HG03135 (cell line): ENCODE measurements at regions not wholly inside any gene's neighbourhood (a gene's known extent, or its start where the extent isn't known, plus 50 kb on each side); places are given as distances from the start of the nearest gene placed in this dataset.
"Not testable (repeated sequence)": the region's sequence is repeated elsewhere in the genome, so short reads cannot be mapped to it uniquely, and the experiment has no call there.

ENCODE experiments used
- ATAC-seq: cut with Tn5 transposase; IDR thresholded peaks from one replicate; pipeline ENCODE4 v1.9.1; 2021; ENCODE audit warnings: mild to moderate bottlenecking, moderate library complexity; ENCODE audit not compliant: unreplicated experiment

DNA sequence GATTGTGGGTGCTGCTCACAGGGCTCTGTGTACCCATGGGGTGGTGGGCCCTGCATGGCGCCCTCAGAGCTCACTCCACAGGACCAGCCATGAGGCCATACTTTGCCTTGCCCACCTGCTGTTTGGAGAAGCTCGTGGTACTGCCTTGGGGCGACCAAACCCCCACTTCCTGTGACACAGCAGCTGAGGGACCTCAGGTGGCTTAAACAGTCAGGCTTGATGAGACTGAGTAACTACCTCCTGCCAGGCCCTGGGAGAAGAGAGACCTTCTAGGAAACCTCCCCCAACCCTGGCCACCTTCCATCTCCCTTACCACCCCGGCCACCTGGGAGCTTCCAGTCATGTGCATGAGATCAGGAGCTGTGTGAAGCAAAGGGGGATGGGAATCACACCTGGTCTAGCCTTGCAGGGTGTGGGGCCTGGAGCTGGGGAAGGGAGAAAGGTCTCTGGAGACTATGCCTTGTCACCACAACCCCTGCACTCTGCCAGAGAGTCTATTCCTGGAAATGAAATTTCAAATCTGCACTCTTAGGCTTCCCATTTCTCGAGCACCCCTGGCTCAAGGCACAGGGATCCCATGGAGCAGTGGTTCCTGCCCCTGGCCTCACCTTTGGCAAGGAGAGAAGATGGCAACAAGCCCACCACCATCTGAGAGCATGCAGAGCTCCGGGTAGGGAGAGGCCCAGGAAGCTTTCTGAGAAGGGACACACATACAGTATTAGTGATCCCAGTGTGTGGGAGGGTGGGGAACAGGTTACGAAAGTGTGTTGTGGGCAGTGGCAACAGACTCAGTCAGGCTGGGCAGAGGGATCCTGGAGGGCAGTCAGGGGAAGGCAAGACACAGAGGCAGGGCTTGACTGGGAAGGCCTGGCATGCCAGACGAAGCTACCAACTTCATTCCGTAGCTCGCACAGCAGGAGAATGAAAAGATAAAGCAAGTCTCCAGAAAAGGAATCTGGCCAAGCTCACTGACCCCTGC is 125.0 kb downstream of the URI1 start:
- ATAC-seq: no peak

DNA sequence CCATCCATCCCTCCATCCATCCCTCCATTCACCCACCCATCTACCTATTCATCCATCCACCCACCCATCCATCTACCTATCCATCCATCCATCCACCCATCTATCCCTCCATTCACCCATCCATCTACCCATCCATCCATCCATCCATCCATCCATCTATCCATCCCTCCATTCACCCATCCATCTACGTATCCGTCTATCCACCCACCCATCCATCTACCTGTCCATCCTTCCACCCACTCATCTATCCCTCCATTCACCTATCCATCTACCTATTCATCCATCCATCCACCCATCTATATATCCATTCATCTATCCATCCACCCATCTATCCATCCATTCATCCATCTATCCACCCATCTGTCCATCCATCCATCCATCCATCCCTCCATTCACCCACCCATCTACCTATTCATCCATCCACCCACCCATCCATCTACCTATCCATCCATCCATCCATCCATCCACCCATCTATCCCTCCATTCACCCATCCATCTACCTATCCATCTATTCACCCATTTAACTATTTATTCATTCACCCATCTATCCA is 126.0 kb downstream of the URI1 start:
- ATAC-seq: not testable (repeated sequence)

DNA sequence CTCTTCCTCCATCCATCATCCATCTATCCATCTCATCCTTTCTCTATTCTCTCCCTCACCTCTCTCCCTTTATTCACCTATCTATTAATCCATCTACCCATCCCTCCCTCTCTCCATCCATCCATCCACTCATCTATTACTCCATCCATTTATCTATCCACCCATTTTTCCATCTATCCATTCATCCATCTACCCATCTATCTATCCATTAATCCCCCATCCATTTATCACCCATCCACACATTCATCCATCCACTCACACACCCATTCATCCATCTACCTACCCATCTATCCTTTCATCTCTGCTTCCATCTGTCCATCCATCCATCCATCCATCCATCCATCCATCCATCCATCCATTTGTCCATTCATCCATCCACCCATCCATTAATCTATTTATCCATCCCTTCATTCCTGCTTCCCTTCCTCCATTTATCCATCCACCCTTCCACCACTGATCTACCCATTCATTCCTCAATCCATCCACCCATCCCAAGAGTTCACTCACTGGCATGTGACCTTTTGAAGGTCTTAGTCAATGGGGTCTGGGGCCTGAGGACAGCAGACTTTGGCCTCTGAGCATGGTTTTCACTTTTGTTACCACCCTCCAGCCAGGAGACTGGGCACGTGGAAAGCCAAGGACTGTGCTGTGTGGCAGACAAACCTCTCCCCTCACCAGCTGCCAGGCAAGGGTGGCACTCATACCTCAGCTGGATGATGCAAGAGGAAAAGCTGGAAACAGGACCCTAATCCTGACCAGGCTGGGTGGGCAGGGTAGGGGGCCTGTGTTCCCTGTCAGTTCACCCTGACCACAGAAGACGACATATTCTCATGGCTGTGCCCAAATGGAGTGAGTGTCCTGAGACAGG is 126.7 kb downstream of the URI1 start:
- ATAC-seq: no peak

DNA sequence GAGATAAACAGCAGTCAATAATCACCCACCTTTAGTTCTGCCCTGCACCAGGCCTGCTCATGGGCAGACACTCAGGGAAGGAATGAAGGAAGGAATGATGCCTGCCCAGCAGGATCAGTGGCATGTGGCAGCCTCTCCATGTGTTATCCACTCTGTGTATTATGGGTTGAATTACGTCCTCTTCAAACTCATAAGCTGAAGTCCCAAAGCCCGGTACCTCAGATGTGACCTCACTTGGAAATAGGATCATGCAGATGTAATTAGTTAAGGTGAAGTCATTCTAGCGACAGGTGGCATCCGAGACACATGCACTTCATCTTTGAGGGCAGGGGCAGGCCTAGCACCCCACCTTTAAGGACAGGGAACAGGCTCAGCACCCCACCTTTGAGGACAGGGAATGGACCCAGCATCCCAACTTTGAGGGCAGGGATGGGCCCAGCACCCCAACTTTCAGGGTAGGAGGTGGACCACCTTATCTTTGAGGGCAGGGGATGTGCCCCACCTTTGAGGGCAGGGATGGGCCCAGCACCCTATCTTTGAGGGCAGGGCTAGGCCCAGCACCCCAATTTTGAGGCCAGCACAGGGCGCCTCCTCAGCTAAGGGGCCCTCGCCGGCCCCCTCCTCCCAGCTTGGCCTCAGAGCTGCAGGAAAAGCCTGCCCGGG is 127.6 kb downstream of the URI1 start:
- ATAC-seq: no peak

DNA sequence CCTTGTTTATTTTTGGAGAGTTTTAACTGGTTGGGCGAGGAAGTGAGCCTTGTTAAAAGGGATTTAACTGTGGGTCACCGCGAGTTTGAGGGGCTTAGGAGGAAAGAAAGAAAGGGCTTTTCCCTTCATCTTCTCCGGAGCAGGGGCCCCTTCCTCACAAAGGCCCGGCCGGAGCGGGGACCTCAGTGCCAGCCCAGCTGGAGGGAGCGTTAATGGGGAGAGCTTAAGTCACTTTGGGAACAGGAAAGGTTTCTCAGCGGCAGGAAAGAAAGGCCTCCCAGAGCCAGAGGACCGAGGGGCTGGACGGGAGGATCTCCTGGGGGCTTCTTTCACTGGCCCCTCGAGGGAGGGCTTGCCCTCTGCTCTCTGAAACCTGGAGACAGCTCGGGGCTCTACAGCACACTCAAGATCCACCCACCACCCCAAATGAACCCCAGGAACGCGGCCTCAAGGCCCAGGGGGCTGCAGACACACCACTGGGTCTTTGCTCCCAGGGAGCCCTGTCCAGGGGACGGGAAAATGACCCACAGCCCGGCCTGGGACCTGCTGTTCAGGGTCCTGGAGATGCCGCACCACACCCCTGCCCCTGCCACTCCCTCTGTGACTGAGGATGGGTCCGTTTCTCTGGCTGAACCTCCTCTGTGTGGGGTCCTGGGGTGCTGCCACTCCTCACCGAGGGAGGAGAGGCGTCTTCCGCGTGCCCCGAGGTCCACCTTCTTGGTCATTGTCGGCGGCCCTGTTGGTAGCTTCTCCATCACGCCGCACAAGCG is 128.3 kb downstream of the URI1 start:
- ATAC-seq: no peak

DNA sequence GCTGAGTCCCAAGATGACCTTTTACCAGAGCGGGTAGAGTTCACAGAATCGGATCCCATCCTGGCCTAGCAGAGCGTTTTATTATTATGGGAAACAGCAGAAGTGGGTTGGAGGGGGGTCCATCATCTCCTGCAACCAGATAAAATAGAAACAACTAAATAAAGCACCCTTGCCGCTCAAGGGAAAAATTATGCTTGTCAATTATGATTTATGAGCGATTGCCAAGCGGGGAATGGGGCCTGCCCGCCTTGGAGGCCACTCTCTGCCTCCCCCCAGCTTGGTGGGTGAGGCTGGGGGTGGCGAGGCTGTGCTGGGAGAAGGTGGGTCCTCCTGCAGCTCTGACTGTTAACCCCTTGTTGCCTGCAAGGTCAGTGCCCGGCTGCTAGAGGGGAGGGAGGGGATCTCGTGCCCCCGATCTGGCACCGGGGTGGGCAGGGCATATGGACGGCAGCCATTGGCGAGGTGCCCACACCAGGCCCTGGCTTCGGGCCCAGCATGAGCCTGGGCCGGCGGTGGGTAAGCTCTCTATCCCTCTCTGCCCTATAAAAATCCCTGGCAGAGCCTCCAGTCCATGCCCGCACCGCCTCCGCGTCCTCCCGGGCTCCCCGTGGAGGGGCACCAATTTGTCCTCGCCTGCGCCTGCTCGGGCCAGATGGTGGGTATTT is 129.1 kb downstream of the URI1 start:
- ATAC-seq: no peak

DNA sequence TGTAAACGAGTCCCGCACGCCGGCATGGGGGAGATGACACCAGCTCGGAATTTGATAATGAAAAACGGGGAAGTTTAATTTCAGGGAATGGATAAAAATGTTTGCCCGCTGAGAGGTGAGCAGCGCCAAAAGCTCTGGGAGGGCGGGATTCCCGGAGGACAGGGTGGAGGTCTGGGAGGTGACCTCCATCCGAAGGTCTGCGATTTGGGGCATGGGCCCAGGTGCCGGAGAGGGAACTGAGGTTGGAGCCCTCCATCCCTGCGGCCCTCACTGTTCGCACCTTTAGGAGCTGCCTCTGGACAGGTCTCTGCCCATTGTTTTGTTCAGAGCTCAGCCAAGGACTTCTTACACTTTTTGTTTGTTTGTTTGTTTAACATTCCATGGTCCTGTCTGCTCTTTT is 129.8 kb downstream of the URI1 start:
- ATAC-seq: no peak

DNA sequence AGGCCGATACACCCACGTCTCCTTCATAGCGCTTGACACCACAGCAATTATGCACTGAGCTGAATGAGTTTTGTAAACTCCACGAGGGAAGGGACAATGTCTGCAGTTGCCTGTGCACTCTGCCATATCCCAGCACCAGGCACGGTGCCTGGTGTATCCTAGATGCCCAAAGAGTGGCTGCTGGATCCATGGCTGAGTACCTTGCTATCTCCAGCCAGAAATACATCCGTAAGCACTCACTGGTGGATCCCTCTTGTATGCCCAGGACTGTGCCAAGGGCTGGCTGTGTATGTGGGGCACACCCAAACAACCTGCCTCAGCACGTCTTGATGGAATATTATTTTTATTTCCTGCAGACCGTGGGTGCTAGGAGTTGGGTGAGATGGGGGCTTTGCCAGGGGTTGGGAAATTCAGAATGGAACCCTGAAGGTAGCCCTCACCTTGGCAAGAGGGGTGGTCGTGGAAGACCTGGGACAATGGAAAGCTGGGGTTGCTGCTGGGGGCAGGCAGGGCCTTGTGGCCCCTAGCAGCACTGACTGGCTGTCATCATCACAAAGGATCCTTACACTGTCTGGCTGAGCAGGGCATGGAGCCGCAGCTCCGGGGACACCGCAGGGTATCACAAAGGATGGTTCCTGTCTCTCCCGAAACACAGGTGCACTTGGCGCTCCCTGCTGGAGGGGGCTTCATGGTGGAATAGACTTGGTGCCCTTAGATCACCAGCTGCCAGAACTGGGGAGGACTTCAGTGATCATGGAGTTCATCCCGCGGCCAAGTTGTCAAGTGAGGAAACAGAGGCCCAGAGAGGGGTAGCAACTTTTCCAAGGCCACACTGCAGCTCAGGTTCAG is 131.3 kb downstream of the URI1 start:
- ATAC-seq: no peak

DNA sequence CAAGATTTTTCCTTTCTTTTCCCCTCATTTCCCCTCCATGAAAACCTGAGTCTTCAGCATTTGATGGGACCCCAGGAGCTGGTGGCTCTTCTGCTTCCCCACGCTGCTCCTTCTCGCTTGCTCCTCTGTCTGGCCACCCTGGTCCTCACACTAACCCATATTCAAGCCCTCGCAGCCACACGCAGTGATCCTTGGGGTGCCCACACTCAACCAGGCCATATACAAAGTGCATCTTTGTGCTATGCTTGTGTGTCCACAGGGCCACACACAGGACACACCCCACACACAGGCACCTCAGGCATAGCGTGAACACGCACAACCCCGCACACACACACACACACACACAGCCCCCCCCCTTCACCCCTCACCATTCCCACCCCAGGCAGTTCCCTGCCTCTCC is 132.1 kb downstream of the URI1 start:
- ATAC-seq: no peak

DNA sequence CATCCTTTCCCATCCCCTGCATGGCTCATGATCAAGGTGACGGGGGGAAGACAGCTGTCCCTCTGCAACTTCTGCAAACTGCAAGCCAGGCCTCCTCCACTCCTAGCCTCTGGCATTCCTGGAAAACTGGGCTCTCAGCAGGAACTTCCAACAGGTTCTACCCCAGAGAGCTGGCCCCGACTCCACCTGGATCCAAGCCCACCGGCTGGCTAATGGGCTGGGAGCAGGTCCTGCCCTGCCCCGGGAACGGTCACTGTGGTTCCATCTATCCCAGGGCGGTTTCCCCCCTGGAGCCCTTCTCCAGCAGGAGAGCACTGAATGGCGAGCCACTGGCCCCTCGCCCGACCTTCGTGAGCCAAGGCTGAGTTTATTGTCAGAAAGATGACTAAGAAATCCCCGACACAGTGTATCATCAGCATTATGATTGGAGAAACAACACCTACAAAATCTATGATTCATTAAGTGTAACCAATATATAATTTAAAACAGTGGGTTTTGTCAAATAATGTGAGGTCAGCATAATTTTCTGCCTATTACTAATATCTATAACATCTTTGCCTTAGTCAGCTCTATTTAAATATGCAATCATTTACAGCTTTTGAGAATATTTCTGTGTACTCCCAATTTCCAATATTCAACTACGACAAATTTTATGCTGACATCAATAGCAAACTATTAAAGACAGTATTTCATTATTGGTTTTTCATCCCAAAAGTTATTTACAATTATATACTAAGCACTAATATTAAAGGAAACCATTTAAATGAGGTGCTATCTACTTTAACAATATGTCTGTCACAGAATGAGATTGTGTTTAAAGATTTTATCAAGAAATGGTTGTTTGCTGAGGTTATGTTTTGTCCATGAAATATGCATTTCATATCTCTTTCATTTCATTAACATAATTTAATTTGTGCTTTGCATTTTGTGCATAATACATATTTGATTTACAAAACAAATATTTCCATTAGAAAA is 133.0 kb downstream of the URI1 start:
- no peak for ATAC-seq

DNA sequence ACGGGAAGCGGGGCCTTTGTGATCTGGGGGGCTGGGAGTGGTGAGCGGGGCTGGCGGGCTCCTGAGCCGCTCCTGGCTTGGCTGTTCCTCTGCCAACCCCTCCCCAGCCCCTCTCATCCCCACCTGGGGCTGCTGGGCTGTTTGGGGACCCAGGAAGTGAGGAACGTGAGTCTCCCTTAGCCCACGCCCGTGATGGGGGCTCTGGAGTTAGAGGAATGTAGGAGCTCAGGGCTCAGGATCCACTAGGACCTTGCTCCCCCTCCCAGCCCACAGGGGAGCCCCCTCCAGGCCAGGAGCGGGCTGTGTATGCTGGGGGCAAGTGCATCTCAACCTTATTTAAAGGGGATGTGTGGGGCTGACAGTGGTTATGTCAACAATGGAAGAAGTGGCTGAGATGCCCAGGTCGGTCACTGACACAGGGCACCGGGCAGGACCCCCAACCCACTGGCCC is 134.1 kb downstream of the URI1 start:
- ATAC-seq: no peak

DNA sequence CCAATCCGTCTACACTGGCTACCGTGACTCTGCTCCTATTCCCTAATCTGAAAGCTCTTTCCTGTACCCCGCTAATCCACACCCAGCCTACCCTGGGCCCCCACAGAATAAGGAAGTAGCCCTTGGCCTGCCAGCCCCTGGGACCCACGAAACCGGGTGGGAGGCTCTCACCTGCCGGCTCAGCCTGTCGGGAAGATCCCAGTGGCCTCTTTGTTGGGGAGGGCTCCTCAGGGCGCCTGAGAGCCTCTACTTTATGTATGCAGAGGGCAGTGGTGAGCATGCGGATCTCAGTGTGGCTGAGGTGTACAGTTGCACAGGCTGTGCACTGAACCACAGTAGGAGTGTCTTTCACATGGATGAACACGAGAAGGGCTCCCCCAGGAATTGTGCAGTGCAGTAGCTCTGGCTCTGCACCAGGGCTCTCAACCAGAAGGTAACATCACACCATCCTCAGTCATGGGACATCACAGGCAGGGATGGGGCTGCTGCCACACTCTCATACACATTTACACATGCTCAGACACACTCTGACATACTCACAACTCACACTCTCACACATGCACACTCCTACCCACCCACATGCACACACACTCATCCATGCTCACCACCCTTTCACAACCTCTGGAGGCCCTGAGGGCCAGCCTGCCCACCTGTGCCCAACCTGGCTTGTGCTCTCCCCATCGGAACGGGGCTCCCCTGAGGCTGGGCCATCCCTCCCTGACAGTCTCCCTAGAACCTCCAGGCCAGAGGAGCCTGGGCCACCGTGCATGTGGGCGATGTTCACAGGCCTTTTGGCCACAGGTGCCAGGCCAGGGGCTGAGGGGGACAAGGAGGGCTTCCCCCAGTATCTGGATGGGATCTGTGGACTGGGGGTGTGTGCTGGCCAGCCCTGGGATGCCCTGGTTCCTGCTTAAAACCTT is 135.0 kb downstream of the URI1 start:
- ATAC-seq: no peak

DNA sequence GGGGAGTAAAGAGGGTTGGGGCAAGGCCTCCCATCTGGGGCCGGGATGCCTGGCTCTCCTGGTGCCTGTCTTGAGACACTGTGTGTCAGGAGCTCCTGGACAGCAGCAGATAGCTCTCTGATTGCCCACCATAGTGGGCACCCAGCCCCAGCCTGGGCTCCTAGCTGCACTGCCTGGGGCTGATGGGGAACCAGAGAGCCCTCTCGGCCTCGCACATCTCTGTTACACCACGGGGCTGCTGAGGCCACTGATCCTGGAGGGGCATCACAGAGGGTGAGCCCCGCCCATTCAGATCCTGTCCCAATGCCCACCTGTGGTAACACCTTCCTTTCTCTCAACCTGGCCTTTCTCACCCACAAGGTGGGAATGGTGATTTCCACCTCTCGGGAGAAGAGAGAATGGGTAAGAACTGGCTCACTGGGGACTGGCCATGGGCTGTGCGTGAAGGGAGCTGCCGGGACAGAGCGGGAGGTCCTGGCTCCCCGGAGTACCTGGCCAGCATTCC is 135.9 kb downstream of the URI1 start:
- no peak for ATAC-seq

DNA sequence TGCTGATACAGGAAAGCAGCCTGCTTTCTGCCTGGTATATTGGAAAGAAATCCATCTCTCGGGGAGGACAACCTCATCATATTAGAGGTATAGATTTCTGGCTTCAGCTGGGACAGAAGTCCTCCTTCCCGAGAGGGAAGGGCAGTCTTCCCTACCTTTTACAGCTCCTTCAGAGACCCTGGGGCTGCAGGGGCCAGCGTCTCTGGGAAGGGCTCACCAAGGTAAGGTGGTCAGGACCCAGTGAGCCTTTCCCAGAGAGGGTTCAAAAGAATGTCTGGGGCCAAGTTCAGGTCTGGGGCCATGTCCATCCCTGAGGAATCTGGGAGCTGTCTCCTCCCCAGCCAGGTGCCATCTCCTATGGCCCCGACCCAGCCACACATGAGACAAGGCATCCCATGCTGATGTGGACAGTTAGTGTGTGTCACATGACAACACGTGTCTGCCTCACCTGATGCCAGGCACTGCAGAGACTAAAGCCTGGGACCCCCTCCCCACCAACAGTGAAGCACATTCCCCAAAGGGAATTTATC is 136.4 kb downstream of the URI1 start:
- no peak for ATAC-seq

DNA sequence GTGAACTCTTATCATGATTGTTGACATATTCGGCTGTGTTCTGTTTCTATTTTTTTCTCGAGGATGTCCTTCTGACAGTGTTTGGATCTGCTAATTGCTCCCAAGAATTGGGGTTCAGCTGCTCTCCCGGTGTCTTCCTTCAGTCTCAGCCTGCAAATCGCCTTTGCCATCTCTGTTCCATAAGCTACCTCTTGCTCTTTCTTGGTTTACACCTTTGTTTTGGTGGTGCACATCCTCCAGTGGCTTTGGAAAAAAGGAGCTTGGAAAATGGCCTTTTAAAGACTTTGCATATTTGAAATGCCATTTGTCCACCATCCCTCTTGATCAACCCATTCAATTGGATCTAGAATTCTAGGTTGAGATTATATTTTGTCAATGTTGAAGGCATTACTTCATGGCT is 137.2 kb downstream of the URI1 start:
- no peak for ATAC-seq

DNA sequence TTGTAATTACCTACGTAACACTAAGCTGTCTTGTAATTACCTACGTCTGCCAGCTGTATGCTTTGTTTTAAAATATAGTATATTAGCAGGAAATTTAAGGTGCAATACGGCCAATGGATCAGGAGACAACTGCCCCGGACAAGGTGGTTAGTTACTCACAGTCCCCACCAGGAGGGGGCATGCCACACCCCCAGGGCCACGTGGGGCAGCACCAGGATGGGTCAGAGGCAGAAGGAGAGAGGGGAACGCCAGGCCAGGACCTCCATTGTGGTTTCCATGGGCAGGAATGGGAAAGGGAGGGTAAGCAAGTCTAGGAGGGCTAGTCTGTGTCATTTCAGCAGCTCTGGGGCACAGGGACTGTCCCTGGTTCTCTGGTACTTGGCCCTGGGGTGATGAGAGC is 140.1 kb downstream of the URI1 start:
- no peak for ATAC-seq
